ENCODE measurements at regions not wholly inside any gene's neighbourhood (a gene's known extent, or its start where the extent isn't known, plus 50 kb on each side); places are given as distances from the start of the nearest gene placed in this dataset.
A peak's percentile ranks its signal among the peaks of the same experiment; 100 is the strongest.

DNA sequence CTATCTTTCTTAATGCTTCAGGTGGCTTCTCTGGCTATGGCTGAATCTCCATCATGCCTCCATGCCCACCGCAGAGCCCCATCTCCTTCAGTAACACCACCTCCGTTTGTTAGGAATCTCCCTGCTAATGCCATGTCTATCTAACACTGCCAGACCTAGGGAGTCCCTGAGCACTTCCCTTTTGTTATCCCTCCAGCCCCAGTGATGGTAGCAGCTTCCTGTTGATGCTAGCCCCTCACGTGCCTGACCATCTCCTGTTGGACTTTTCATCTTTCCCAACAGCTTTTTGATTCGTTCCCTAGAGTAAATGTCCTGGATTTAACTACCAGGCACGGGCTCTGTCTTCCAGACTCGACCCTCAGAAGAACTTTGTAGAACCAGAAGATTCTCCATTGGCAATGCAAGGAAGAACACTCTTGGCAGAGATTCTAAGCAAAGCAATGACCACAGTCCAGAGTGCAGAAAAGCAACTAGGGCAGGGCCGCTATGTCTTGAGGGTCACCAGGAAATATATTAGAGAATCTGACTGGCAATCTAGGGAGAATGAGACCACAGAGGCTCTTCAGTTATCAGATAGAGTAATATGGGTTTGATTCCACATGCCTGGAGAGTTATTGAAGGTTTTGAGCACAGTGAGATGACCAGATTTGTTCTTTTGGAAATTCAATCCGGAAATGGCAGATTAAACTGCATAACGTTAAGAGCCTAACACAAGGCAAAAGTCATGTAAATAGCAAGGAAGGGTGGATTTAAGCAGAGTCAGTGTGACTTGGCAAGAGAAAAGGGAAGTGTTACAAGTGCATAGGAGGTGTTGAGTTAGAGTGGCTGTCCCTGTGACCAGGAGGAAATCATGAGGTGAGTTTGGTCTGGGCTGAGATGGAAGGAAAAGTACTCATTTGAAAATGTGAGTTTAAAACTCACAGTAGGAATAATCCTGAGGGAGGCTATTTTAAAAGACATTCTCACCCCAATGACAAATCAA lies 555.2 kb downstream of the ACTL7B start:
- no peak for DNase-seq (ENCODE audit: low read depth, low spot score)
- POLR2A ChIA-PET = no interaction called here

DNA sequence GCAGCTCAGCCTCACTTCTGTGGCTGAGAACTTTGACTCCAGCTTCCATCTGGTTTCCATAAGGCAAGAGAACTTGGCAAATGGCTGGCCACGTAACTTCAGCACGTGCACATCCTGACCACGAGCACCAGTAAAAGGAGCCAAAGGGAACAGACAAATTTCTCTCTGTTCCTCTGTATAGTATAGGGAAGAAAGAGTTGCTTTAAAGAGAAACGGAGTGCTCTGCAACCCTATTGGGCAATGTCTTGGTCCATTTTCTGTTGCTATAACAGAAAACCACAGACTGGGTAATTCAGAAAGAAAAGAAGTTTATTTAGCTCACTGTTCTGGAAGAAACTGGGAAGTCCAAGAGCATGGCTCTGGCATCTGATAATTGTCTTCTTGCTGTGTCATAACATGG lies 558.7 kb downstream of the ACTL7B start:
- TF ChIP-seq, protein P1, sequence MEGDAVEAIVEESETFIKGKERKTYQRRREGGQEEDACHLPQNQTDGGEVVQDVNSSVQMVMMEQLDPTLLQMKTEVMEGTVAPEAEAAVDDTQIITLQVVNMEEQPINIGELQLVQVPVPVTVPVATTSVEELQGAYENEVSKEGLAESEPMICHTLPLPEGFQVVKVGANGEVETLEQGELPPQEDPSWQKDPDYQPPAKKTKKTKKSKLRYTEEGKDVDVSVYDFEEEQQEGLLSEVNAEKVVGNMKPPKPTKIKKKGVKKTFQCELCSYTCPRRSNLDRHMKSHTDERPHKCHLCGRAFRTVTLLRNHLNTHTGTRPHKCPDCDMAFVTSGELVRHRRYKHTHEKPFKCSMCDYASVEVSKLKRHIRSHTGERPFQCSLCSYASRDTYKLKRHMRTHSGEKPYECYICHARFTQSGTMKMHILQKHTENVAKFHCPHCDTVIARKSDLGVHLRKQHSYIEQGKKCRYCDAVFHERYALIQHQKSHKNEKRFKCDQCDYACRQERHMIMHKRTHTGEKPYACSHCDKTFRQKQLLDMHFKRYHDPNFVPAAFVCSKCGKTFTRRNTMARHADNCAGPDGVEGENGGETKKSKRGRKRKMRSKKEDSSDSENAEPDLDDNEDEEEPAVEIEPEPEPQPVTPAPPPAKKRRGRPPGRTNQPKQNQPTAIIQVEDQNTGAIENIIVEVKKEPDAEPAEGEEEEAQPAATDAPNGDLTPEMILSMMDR (IDR thresholded peaks at IDR 0.05; ENCODE audit: insufficient read depth, low read length, missing control alignments) = no peak
- no peak overlapping the region for H3K4me3 ChIP-seq (ENCODE audit: low read depth, low read length)
- peak; percentile 49 for DNase-seq (ENCODE audit: low read depth, low spot score)
- ChIA-PET CTCF (interaction anchor here (1.1 to 1.2 kb wide), 4 partner anchors 9 to 270 kb away, joined by 3 to 6 read pairs (median 4); no protein-coding TSS in a partner anchor), POLR2A (no interaction called here)

More for the DNA sequence above, 555.2 kb downstream of the ACTL7B start:
- TF ChIP-seq, protein P1 (IDR thresholded peaks at IDR 0.05; ENCODE audit: insufficient read depth, low read length, missing control alignments) = no peak
- no peak overlapping the region for H3K4me3 ChIP-seq (ENCODE audit: low read depth, low read length)
- CTCF ChIA-PET = interaction anchor here (0.6 to 1.1 kb wide), 2 partner anchors 11 to 1068 kb away, joined by 3 read pairs; no protein-coding TSS in a partner anchor

DNA sequence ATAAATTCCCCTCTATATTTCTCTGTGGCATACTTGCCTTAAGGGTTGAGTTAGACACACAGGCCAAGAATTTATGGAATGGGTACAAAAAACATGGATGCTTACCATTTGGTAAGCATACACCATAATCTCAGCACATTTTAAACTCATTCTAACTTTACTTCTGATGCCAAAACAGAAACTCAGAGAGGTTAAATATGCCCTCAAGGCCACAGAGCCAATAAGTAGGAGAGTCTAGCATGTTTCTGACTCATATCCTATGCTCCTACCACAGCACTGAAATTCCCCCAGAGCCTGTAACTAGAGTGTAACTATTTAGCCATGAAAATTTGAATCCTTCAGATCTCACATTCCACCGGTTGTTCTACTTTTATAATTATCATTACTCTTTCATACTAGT lies 559.7 kb downstream of the ACTL7B start:
- DNase-seq (ENCODE audit: low read depth, low spot score) = peak; percentile 50
- TF ChIP-seq, protein P1 (IDR thresholded peaks at IDR 0.05; ENCODE audit: insufficient read depth, low read length, missing control alignments) = no peak
- ChIA-PET CTCF (interaction anchor here (1.1 to 1.2 kb wide), 2 partner anchors 12 to 24 kb away, joined by 4 to 6 read pairs; no protein-coding TSS in a partner anchor), POLR2A (no interaction called here)
- no peak overlapping the region for H3K4me3 ChIP-seq (ENCODE audit: low read depth, low read length)

DNA sequence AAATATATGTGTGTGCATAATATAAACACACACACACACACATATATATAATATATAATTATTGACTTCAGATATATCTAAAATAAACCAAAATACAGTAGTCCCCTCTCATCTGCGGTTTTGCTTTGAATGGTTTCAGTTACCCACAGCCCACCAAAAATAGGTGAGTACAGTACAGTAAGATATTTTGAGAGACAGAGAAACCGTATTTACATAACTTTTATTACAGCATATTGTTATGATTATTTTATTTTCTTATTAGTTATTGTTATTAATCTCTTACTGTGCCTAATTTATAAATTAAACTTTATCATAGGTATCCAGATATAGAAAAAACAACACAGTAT lies 564.2 kb downstream of the ACTL7B start:
- no peak for DNase-seq (ENCODE audit: low read depth, low spot score)
- ChIA-PET CTCF (interaction anchor here (1.4 kb wide), 1 partner anchor 8 kb away, joined by 4 read pairs; no protein-coding TSS in a partner anchor), POLR2A (no interaction called here)
- H3K4me3 ChIP-seq (ENCODE audit: low read depth, low read length) = no peak overlapping the region
- TF ChIP-seq, protein P1 (IDR thresholded peaks at IDR 0.05; ENCODE audit: insufficient read depth, low read length, missing control alignments) = no peak

DNA sequence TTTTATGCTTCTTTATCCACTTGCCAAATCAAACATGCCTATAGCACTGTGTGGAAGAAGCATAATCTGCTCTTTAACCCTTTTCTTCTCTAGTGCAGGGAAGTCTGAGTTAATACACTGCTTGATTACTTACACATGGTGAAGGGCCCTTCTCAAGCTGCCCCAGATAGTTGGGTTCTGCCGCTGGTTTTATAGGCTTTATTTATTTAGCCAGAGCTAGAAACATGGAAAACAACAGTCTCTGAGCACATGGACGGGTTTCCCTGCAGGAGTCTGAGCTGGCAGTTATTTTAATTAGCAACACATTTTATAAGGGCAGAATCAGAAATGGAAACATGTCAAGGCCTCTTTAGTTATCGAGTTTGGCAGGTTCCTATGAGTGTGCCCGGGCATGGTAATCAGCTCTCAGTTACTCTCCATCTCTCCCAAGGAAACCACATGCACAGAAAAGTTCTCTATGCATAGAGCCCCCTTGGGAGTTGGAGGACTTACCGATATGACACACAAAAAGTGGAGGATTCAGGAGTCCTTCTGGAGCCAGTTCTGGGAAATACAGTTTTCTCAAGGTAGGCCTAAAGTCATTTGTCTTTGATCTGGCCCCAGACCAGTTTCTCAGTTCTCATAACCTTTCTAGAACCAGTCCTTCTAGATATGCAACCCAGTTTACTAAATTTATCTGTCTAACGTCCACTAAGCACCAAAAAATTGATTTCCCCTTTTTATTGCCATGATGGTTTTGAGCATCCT lies 564.8 kb downstream of the ACTL7B start:
- ChIA-PET POLR2A (no interaction called here), CTCF (no interaction called here)

More for the DNA sequence above, 564.8 kb downstream of the ACTL7B start:
- TF ChIP-seq, protein P1 (IDR thresholded peaks at IDR 0.05; ENCODE audit: insufficient read depth, low read length, missing control alignments) = no peak
- no peak overlapping the region for H3K4me3 ChIP-seq (ENCODE audit: low read depth, low read length)
- no peak for DNase-seq (ENCODE audit: low read depth, low spot score)
